ENCODE measurements at regions not wholly inside any gene's neighbourhood (a gene's known extent, or its start where the extent isn't known, plus 50 kb on each side); places are given as distances from the start of the nearest gene placed in this dataset.

DNA sequence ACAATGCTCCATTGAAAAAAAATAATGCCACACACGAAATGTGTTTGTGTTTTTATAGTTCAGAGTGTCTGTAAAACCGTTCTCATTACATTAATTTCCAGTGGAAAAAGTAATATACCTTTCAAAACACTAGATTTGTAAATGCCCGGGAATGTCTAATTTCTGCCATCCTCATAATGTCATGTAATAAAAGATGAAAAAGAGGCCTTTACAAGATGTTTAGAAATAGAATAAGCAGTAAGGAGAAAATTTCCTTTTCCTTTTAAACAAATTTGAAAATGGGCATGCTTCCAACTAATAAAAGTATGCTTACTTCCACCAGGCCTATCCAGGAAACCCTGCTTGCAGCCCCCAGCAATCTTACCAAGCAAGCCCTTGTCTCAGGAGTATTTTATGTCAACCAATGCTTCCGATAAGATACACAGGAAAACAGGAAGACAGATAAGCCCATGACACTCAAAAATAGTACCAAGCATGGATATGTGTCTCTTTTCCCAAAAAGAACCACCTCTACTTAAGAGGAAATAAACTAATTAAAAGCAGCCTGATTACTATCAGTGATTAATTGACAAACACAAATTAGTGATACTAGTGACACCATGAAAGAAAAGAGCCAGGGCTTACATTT, 894.7 kb upstream of the INTU start (continued):
- TF ChIP-seq, protein P1, sequence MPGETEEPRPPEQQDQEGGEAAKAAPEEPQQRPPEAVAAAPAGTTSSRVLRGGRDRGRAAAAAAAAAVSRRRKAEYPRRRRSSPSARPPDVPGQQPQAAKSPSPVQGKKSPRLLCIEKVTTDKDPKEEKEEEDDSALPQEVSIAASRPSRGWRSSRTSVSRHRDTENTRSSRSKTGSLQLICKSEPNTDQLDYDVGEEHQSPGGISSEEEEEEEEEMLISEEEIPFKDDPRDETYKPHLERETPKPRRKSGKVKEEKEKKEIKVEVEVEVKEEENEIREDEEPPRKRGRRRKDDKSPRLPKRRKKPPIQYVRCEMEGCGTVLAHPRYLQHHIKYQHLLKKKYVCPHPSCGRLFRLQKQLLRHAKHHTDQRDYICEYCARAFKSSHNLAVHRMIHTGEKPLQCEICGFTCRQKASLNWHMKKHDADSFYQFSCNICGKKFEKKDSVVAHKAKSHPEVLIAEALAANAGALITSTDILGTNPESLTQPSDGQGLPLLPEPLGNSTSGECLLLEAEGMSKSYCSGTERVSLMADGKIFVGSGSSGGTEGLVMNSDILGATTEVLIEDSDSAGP (CRISPR knock-in tag; IDR thresholded peaks at IDR 0.05; ENCODE audit: borderline replicate concordance) = no peak
- TF ChIP-seq ISL2 (CRISPR knock-in tag; IDR thresholded peaks at IDR 0.05) = no peak

DNA sequence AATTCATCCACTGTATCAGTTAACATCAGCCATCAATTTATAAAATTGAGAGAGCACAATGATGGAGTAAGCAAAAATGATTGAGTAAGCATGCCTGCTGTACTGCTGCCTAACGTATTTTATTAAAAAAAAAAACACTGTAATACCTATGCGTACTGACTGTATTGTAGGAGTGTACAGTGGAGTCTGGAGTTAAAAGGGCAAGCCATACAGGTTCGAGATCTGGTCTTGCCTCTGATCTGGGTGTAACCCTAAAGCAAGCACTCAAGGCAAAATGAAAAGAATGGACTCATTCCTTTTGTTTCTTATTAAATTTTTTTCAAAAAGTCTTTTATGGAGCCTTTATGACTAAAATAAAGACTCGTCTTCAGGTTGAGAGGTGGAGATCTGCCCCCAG, 894.2 kb upstream of the INTU start:
- TF ChIP-seq ZNF224 (CRISPR knock-in tag; IDR thresholded peaks at IDR 0.05) = no peak
- TF ChIP-seq, protein P2, sequence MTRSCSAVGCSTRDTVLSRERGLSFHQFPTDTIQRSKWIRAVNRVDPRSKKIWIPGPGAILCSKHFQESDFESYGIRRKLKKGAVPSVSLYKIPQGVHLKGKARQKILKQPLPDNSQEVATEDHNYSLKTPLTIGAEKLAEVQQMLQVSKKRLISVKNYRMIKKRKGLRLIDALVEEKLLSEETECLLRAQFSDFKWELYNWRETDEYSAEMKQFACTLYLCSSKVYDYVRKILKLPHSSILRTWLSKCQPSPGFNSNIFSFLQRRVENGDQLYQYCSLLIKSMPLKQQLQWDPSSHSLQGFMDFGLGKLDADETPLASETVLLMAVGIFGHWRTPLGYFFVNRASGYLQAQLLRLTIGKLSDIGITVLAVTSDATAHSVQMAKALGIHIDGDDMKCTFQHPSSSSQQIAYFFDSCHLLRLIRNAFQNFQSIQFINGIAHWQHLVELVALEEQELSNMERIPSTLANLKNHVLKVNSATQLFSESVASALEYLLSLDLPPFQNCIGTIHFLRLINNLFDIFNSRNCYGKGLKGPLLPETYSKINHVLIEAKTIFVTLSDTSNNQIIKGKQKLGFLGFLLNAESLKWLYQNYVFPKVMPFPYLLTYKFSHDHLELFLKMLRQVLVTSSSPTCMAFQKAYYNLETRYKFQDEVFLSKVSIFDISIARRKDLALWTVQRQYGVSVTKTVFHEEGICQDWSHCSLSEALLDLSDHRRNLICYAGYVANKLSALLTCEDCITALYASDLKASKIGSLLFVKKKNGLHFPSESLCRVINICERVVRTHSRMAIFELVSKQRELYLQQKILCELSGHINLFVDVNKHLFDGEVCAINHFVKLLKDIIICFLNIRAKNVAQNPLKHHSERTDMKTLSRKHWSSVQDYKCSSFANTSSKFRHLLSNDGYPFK (CRISPR knock-in tag; IDR thresholded peaks at IDR 0.05; ENCODE audit: borderline replicate concordance) = no peak
- no peak for TF ChIP-seq FOXP1 (IDR thresholded peaks at IDR 0.05)
- no peak for TF ChIP-seq FOXP1 (CRISPR knock-in tag; IDR thresholded peaks at IDR 0.05)
- TF ChIP-seq BCL6 (CRISPR knock-in tag; IDR thresholded peaks at IDR 0.05) = no peak
- TF ChIP-seq ZNF567 (CRISPR knock-in tag; IDR thresholded peaks at IDR 0.05; ENCODE audit: borderline replicate concordance) = no peak
- no peak for TF ChIP-seq NAIF1 (CRISPR knock-in tag; IDR thresholded peaks at IDR 0.05; ENCODE audit: borderline replicate concordance)
- no peak for TF ChIP-seq POLR2AphosphoS5 (IDR thresholded peaks at IDR 0.05; ENCODE audit: low read depth, low read length)
- TF ChIP-seq TBX2 (CRISPR knock-in tag; IDR thresholded peaks at IDR 0.05; ENCODE audit: borderline replicate concordance) = no peak
- TF ChIP-seq SIN3A (IDR thresholded peaks at IDR 0.05; ENCODE audit: borderline replicate concordance, low read depth, low read length) = no peak
- intact Hi-C loops (cut with micrococcal nuclease; ENCODE audit: unreplicated experiment) (no loop called here), in situ Hi-C loops (cut with HindIII; ENCODE audit: extremely low pct_ligation_motif_present, low pct_unique_long_range_greater_than_20kb) (no loop called here)
- Histone ChIP-seq H3K9me3 (ENCODE audit: low read length) (no peaks in the 10 kb centered on the region), H3K9ac (ENCODE audit: insufficient read depth, low read depth, low read length) (no peak overlapping the region), H3K79me2 (ENCODE audit: insufficient read depth, low read length) (no peaks in the 10 kb centered on the region), H3K27me3 (ENCODE audit: control insufficient read depth in 1 of 2, insufficient read depth in 2 of 2, low read length in 2 of 2) (no peaks in the 10 kb centered on the region), H3K4me2 (ENCODE audit: low read depth, low read length) (no peak overlapping the region), H3K4me3 (replicated peaks in 1 of 3; ENCODE audit: insufficient read depth in 1 of 3, low read depth in 2 of 3, low read length in 3 of 3) (no peak overlapping the region), H3K36me3 (replicated peaks in 1 of 2; ENCODE audit: control insufficient read depth in 1 of 2, insufficient read depth in 2 of 2, low read length in 2 of 2) (no peaks in the 10 kb centered on the region), H3K27ac (ENCODE audit: extremely low read length, insufficient read depth, low read length) (no peak overlapping the region), H3K4me1 (ENCODE audit: insufficient read depth, low read length) (no peaks in the 10 kb centered on the region), H4K20me1 (ENCODE audit: insufficient read depth, low read length) (no peaks in the 10 kb centered on the region), H2AFZ (ENCODE audit: low read length) (no peak overlapping the region)
- FAIRE-seq (no peak), ATAC-seq (no peak), DNase-seq (ENCODE audit: low spot score) (no peak)
- POLR2A ChIA-PET = no interaction called here
- WGBS (ENCODE audit: low lambda C conversion rate) = 1% methylated on average over 4 of the region's 4 CpGs
- CTCF ChIA-PET (ENCODE audit: low intra/inter-chr PET ratio, low total read pairs) = no interaction called here
- BruUV-seq (replicated peaks) = no TSS peak
